NCI-H2171 treated with DMSO at 0.1 percent for 48 hours (cell line): ENCODE measurements at regions not wholly inside any gene's neighbourhood (a gene's known extent, or its start where the extent isn't known, plus 50 kb on each side); places are given as distances from the start of the nearest gene placed in this dataset.
A peak's percentile ranks its signal among the peaks of the same experiment; 100 is the strongest.
"Not testable (repeated sequence)": the region's sequence is repeated elsewhere in the genome, so short reads cannot be mapped to it uniquely, and the experiment has no call there.

ENCODE experiments used
- DNase-seq: peaks from one replicate; lab custom pipeline; 2025; lab: John Stamatoyannopoulos, UW

DNA sequence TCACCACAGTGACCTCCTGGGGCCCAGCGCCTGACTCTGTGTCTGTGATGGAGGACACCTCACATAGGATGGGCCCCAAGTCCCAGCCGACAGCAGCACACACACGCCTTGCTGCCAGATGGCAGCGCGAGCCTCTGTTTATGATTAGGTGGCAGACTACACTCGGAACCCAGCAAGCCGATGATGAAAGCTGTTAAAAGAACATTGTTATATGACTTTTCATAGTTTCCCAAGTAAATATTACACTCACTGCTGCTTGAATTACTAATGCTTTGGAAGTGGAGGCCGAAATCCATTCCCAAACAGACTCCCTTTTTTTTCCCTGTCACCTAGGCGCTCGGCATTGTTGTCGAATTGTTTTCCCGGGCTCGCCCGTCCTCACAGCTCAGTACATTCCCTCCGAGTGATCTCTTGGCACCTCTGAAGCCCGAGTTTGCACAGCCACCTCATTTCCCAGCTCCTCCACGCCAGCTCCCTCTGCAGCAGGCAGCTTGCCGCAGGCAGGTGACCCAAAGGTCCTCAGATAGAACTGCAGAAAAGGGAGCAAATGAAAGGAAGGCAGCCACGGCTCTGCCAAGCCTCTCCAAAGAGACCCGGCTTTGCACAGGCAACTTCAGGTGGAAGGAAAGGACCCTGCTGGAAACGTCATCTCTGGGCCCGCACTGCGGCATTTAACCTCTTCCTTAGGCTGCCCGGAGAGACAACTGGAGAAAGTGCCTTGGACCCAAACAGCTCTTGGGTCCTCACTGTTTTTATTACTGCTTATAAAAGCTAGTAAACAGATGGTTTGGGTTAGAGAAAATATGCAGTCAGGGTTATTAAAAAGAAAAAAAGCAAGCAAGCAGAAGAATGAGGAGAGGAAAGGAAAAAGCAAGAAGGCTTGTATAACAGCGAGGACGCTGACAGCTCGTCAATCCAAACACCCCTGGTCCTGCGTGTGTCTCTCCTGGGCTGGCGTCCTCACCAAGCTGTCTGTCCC, 72.2 kb upstream of the SLC25A33 start:
- DNase-seq: no peak

DNA sequence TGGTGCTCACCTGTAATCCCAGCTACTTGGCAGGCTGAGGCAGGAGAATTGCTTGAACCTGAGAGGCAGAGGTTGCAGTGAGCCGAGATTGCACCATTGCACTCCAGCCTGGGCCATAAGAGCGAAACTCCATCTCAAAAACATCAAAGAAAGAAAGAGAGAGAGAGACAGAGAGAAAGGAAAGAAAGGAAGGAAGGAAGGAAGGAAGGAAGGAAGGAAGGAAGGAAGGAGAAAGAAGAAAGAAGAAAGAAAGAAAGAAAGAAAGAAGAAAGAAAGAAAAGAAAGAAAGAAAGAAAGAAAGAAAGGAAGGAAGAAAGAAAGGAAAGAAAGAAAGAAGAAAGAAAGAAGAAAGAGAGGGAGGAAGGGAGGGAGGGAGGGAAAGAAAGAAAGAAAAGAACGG, 69.4 kb upstream of the SLC25A33 start:
- not testable (repeated sequence) for DNase-seq

DNA sequence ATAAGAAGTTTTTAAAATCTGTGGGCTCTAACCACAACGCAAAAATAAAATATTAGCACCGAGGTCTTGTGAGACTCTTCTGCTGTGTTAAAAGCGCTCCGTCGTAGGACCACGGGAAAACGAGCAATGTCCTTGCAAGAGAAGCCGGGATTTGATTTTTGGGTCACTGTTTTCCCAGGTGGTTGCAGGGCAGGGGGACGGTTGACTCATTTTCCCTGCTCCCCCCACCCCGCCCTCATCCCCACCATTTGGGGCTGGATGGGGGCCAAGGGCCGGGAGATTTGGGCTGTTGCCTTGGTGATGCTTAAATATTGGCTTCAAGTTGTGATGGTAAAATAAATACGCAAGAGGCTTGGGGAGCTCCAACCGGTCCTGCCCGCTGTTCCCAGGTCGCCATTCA, 67.6 kb upstream of the SLC25A33 start:
- no peak for DNase-seq

DNA sequence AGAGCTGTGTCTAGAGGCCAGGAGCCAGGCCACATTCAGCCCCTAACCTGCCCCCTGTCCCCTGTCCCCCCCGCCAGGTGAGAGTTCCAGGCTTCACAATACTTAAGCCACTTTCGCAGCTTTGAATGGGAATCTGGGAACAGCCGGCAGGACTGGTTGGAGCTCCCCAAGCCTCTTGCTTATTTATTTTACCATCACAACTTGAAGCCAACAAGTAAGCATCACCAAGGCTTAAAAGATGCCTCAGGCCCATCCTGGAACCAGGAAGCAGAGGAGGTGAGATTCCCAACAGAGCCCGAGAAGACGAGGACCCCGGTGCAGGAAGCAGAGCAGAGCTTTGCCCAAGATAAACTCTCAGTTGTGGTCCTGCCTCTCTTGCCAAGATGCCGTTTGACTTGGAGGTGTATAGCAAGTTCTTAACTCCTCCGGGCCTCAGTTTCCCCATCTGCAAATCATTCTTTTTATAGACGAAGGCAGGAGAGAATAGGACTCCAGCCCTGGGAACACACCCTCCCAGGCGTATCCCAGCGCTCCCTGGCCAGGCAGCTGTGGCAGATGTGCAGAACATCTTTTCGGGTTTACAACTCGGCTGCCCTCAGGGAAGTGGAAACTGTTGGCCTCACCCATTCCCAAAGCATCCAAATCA, 66.8 kb upstream of the SLC25A33 start:
- DNase-seq: no peak

DNA sequence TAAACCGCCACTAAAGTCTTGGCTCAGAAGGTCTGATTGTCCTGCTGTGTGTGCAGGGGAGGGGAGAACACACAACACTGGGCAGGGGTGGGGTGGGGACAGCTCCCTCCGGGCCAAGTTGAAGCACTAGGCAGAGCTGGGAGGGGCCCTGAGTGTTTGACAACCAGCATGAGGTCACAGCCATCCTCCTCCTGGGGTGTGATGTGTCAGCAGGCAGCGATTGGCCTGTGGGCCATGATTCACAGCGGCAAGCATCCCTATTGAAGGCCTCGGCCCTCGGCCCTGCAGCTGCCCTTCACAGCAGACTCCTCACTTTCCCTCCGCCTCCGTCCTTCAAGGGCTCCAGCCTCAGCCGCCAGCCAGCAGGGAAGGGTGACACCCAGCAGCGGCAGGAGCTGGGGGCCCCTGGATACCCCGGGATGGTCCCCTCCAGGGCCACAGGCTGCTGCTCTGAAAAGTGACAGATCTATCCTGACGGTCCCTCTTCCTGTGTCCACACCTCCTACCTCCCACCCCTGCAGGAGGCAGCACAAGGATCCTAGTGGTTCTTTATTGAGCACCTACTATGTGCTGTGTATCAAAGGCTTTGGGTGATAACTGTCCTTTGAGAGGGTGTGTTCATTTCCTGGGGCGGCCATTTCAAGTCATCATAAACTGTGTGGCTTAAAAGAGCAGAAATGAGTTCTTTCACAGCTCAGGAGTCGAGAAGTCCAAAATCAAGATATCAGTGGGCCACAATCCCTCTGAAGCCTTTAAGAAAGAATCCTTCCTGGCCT, 66.0 kb upstream of the SLC25A33 start:
- DNase-seq: no peak

DNA sequence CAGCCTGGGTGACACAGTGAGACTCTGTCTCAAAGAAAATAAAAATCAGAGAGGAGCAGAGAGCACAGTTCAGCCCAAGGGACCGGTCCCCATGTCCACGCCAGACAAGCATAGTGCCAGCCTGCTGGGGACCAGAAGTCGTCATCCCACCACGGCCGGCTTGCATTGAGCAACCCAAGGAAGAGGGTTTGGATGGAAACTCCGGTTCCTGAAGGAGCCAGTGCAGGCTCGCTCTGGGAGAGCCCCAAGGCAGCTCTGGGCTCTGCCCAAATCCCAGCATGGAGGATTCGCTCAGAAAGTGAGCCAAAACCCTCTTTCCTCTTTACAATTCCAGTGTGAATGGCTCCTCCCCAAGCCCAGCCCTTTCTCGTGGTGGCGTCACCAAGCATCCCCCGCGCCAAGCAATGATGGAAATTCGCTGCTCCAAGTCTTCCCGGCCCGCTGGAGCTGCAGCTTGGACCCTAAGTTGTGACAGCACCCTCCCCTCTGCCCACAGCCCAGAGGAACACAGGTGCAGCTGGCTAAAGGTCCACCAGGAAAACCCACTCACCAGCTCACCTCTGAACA, 64.1 kb upstream of the SLC25A33 start:
- DNase-seq: no peak

DNA sequence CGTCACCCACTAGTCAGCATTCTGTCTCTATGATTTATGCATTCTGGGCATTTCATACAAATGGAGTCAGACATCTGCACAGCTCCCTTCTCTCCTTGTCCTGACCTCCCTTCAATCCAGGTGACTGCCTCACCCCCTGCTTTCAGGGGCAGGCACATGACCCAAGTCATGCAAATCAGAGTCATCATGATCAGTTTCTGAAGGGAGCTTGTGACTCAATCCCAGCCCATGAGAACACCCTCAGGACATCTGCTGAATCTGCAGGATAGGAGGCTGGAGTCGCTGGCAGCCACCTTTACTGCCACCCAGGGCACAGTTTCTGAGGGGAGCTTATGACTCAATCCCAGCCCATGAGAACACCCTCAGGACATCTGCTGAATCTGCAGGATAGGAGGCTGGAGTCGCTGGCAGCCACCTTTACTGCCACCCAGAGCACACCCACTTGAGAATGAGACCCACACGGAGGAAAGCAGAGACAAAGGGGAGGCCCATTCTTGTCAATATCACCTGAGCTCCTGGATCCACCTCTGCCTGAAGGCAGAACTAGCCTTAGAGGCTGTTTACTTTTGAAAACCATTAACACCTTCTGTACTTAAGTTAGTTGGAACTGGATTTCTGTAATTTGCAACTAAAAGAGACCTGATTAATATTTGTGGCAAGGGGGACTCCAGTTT, 62.3 kb upstream of the SLC25A33 start:
- peak; percentile 34 for DNase-seq

DNA sequence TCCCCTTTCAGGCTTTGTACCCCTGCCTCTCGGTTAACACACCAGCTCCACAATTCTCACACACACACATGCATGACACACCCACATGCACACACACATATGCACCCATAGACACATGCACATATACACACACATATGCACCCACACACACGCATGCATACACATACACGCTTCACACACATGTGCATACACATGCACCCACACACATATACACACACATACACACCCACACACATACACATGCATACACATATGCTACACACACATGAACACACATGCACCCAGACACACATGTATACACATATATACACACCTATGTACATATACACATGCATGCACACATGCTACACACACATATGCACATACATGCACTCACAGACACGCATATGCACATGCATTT, 61.7 kb upstream of the SLC25A33 start:
- no peak for DNase-seq

DNA sequence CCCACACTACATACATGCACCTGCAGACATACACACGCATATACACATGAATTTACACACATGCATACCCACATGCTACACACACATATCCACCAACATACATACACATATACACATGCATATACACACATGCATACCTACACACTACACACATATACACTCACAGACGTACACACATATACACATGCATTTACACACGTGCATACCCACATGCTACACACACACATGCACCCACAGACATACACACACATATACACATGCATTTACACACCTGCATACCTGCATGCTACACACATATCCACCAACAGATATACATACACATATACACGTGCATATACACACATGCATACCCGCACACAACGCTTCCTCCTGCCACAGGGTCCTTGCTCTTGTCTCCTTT, 61.2 kb upstream of the SLC25A33 start:
- no peak for DNase-seq

DNA sequence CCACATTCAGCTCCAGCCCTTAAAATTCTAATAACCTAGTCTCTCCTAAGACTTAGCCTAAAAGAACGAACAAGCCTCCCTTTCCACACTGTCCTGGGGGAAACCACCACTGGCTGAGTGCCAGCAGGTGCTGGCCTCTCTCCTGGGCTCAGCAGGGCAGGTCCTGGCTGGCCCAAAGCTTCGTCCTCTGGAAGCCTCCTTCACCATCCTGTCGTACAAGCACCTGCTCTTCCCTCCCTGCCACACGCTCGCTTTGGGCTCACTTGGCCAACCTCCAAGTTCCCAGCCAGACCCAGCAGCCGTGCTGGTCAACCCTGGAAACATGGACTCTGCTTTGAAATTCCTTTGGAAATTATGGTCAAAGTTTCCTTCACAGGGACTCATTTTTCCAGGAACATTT, 58.2 kb upstream of the SLC25A33 start:
- no peak for DNase-seq

DNA sequence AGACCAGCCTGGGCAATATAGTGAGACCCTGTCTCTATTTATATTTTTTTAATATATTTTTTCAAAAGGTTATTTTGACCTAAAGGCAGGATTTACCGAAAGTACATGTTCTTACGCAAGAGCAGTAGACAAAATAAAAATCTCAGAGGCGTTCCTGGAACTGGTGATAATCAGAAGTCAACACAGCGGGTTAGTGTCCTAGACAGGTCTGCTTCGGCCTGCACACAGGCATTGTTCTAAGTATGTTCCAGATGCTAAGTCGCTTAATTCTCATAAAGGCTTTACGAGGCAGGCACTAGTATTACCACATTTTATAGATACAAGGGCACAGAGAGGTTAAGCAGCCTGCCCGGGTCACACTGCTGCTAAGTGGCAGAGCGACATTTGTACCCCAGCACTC, 56.9 kb upstream of the SLC25A33 start:
- no peak for DNase-seq

DNA sequence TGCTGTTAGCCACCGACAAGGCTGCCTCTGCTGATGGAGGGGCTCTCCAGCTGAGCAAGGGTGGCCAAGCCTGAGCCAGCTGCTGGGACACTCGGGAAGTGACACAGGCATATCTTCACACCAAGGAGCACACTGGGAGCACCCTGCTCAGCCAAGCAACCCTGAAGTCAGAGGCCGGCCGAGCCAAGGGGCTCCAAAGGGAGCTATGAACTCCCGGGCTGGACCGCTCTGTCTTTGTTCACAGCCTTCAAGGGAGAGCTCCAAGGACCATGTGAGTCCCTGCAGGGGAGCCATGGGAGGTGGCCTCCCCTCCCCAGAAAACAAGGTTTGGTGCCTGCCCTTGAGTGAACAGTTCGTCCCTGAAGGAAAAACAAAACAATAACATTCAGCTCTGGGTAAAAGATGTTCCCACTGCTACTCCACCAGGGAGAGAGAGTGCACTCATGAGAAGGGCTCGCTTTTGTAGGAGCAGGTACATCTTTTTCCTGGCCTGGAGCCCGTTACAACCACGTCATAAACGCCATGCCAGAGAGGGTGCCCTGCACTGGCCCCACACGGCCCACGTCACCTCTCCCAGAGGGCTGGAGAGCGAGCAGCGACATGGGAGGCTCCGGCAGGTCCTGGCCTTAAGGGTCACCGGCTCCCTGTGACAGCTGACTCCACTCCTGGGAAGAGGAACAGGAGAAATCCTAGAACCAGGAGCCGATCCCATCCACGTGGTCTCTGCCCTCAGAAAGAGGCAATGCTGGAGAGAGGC, 56.3 kb upstream of the SLC25A33 start:
- DNase-seq: no peak

DNA sequence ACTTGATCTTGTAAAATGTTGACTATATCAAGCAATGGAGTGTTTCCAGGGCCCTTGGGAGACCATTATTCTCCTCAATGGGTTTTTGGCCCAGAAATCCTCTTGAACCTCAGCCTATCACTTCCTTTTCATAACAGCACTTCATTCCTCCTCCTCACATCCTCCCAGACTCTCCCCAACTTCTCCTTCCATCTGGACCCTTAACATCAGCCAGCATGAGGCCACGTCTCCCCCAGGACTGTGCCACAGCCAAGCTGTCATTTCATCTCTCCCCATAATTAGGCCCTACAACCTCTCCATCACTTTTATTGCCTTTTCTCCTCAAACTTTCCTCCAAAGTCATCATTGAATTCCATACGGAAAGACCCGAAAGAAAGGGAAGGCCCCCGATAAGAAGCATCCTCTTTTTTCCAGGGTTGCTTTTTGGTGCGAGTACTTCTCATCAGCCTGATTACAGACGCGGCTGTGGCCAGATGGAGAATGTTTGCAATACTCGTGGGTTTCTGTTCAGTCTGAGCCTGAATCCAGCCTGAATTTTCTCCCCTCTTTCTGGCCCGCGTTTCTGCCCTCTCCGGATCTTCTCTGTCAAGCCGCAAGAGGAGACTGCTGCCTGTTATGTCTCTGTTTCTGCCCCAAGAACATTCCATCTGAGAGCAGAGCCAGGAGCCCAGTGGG, 52.7 kb upstream of the SLC25A33 start:
- DNase-seq: peak; percentile 53
